ENCODE measurements at regions not wholly inside any gene's neighbourhood (a gene's known extent, or its start where the extent isn't known, plus 50 kb on each side); places are given as distances from the start of the nearest gene placed in this dataset.

- TF ChIP-seq, protein P1, sequence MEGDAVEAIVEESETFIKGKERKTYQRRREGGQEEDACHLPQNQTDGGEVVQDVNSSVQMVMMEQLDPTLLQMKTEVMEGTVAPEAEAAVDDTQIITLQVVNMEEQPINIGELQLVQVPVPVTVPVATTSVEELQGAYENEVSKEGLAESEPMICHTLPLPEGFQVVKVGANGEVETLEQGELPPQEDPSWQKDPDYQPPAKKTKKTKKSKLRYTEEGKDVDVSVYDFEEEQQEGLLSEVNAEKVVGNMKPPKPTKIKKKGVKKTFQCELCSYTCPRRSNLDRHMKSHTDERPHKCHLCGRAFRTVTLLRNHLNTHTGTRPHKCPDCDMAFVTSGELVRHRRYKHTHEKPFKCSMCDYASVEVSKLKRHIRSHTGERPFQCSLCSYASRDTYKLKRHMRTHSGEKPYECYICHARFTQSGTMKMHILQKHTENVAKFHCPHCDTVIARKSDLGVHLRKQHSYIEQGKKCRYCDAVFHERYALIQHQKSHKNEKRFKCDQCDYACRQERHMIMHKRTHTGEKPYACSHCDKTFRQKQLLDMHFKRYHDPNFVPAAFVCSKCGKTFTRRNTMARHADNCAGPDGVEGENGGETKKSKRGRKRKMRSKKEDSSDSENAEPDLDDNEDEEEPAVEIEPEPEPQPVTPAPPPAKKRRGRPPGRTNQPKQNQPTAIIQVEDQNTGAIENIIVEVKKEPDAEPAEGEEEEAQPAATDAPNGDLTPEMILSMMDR (IDR thresholded peaks at IDR 0.05; ENCODE audit: low read depth, low read length) = no peak
- no peak for DNase-seq (ENCODE audit: low read depth in 2 of 2)
- no peak overlapping the region for H3K4me3 ChIP-seq (replicated peaks in 1 of 2; ENCODE audit: low read depth in 2 of 2, low read length in 2 of 2)
These were observed 1062.2 kb upstream of the EPHA6 start for GRCh38 chr3:95752199-95752598.

GRCh38 chr3:95758707-95759106 is 1055.7 kb upstream of the EPHA6 start:
- H3K4me3 ChIP-seq (replicated peaks in 1 of 2; ENCODE audit: low read depth in 2 of 2, low read length in 2 of 2) = no peak overlapping the region
- DNase-seq (ENCODE audit: low read depth in 2 of 2) = no peak
- TF ChIP-seq, protein P1 (IDR thresholded peaks at IDR 0.05; ENCODE audit: low read depth, low read length) = no peak

DNA sequence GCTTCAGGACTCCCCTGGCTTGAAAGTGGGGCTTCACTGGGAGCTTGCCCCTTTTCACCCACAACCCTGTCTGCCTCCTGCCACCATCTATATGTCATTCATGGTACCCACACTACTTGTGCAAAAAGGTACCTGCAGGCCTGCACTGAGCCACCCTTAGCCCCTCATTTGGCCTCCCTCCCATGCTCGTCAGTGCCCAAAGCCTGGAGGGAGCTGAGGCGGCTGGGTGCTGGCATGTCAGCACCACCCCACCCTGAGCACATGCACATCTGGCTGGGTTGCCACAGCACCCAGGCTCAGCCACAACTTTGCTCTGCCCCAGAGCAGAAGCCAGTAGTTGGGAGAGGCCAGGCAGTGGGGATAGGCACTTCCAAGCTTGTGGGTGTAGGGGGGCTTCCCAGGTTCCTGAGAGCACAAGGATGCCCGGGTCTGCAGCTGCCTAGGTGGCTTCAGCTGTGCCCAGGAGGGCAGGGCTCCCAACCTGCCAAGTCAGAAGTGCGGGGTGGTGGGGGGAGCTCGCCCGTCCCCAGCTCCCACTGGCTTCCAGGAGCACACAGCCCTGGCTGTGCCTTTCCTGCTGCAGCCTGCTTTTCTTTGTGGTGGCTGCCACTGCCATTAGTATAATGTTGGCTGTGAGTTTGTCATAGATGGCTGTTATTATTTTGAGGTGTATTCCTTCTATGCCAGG is 1054.6 kb upstream of the EPHA6 start:
- no peak overlapping the region for H3K4me3 ChIP-seq (replicated peaks in 1 of 2; ENCODE audit: low read depth in 2 of 2, low read length in 2 of 2)
- TF ChIP-seq, protein P1 (IDR thresholded peaks at IDR 0.05; ENCODE audit: low read depth, low read length) = no peak
- DNase-seq (ENCODE audit: low read depth in 2 of 2) = no peak

GRCh38 chr3:95775486-95776094 is 1038.8 kb upstream of the EPHA6 start:
- no peak overlapping the region for H3K4me3 ChIP-seq (replicated peaks in 1 of 2; ENCODE audit: low read depth in 2 of 2, low read length in 2 of 2)
- TF ChIP-seq, protein P1 (IDR thresholded peaks at IDR 0.05; ENCODE audit: low read depth, low read length) = no peak
- no peak for DNase-seq (ENCODE audit: low read depth in 2 of 2)

DNA sequence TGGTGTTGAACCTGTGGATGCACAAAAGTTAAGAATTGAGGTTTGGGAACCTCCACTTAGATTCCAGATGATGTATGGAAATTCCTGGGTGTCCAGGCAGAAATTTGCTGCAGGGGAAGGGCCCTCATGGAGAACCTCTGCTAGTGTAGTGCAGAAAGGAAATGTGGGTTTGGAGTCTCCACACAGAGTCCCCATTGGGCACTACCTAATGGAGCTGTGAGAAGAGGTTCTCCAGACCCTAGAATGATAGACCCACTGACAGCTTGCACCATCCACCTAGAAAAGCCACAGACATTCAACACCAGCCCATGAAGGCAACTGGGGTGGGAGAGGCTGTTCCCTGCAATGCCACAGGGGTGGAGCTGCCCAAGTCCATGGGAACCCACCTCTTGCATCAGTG is 1032.8 kb upstream of the EPHA6 start:
- no peak overlapping the region for H3K4me3 ChIP-seq (replicated peaks in 1 of 2; ENCODE audit: low read depth in 2 of 2, low read length in 2 of 2)
- no peak for DNase-seq (ENCODE audit: low read depth in 2 of 2)
- TF ChIP-seq, protein P1 (IDR thresholded peaks at IDR 0.05; ENCODE audit: low read depth, low read length) = no peak

DNA sequence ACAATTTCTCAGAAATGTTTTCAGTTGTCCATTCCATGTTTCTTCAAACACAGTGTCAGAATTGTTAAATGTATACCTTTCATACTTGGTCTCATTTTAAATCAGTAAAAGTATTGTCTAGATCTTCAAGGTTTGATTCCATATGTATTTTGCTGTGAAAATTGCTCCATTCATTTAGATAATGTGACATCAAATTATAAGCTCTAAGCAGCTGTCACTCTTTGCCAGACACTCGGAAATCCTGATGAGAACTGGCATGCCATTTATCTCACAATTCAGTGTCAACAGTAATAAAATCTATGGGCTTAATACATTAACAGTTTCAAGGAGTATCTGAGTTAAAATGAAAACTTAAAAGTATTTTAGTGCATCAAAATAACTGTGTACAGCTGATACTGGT is 1025.3 kb upstream of the EPHA6 start:
- DNase-seq (ENCODE audit: low read depth in 2 of 2) = no peak
- no peak overlapping the region for H3K4me3 ChIP-seq (replicated peaks in 1 of 2; ENCODE audit: low read depth in 2 of 2, low read length in 2 of 2)
- TF ChIP-seq, protein P1 (IDR thresholded peaks at IDR 0.05; ENCODE audit: low read depth, low read length) = no peak

Measured in cardiac fibroblast (primary cell).